PC-3 (cell line): ENCODE measurements at regions not wholly inside any gene's neighbourhood (a gene's known extent, or its start where the extent isn't known, plus 50 kb on each side); places are given as distances from the start of the nearest gene placed in this dataset.

Source experiments
- ATAC-seq: fragments of 200-7000 bp; cut with Tn5 transposase; 2 replicates; pipeline ENCODE4 v1.9.1; 2020; ENCODE audit warnings: mild to moderate bottlenecking, moderate library complexity
- BruUV-seq: library from RNA; stranded (reverse); fragments of 400-500 nt; replicated peaks from 2 replicates; lab custom pipeline; 2021; lab: Mats Ljungman, UMichigan
- CTCF ChIA-PET: fragments of 300-600 bp; sonication (Branson Sonifier 250); formaldehyde crosslinking; loops from one replicate; lab custom pipeline; 2022; ENCODE audit warnings: antibody characterized with exemption; lab: Charles Lee
- POLR2A ChIA-PET: fragments of 300-600 bp; sonication (Branson Sonifier 250); formaldehyde crosslinking; loops from one replicate; lab custom pipeline; 2022; ENCODE audit warnings: antibody characterized with exemption; ENCODE audit not compliant: unreplicated experiment; lab: Charles Lee
- DNase-seq: peaks from one replicate; pipeline ENCODE4 v3.0.0-alpha.2; 2015
- H2AFZ ChIP-seq: fragments of 300-600 bp; sonication (generic); 2 replicates; pipeline ENCODE4 v1.6.0; 2016; ENCODE audit warnings: antibody characterized with exemption, low read length
- H3F3A ChIP-seq: fragments of 300-600 bp; sonication (generic); one replicate; pipeline ENCODE4 v1.6.0; 2017; ENCODE audit warnings: antibody characterized with exemption, low read length, control low read depth, mild to moderate bottlenecking; ENCODE audit not compliant: unreplicated experiment
- H3K27ac ChIP-seq: fragments of 300-600 bp; sonication (generic); 2 replicates; pipeline ENCODE4 v1.5.1; 2016; ENCODE audit warnings: mild to moderate bottlenecking, low read length
- H3K27me3 ChIP-seq: fragments of 300-600 bp; sonication (generic); 2 replicates; pipeline ENCODE4 v1.6.1; 2016; ENCODE audit warnings: low read length, mixed read lengths
- H3K36me3 ChIP-seq: fragments of 300-600 bp; sonication (generic); 2 replicates; pipeline ENCODE4 v1.6.1; 2016; ENCODE audit warnings: low read depth, mixed run types, low read length, mixed read lengths
- H3K4me1 ChIP-seq: fragments of 300-600 bp; sonication (generic); 2 replicates; pipeline ENCODE4 v1.5.1; 2016; ENCODE audit warnings: low read length; ENCODE audit not compliant: insufficient read depth
- H3K4me2 ChIP-seq: fragments of 300-600 bp; sonication (generic); 2 replicates; pipeline ENCODE4 v1.6.0; 2016; ENCODE audit warnings: low read length
- H3K4me3 ChIP-seq: fragments of 300-600 bp; sonication (generic); 2 replicates; pipeline ENCODE4 v1.5.1; 2016; ENCODE audit warnings: mild to moderate bottlenecking, low read length, mixed read lengths
- H3K79me2 ChIP-seq: fragments of 300-600 bp; sonication (generic); 2 replicates; pipeline ENCODE4 v1.6.1; 2017; ENCODE audit warnings: low read length, mixed read lengths
- H3K9ac ChIP-seq: fragments of 300-600 bp; sonication (generic); 2 replicates; pipeline ENCODE4 v1.6.0; 2016; ENCODE audit warnings: mild to moderate bottlenecking, low read length
- H3K9me2 ChIP-seq: fragments of 300-600 bp; sonication (generic); replicated peaks from 2 replicates; pipeline ENCODE4 v1.6.1; 2016; ENCODE audit warnings: mixed run types, low read length, mixed read lengths
- H3K9me3 ChIP-seq: fragments of 300-600 bp; sonication (generic); 2 replicates; pipeline ENCODE4 v1.6.1; 2016; ENCODE audit warnings: low read length, mixed read lengths
- H4K20me1 ChIP-seq: fragments of 300-600 bp; sonication (generic); 2 replicates; pipeline ENCODE4 v1.6.1; 2016; ENCODE audit warnings: low read length, mixed read lengths
- CTCF ChIP-seq: fragments of 300-600 bp; sonication (generic); conservative IDR thresholded peaks from 2 replicates; pipeline ENCODE4 v1.5.1; 2017; ENCODE audit warnings: antibody characterized with exemption, low read depth, mild to moderate bottlenecking, low read length
- EZH2 ChIP-seq: fragments of 300-600 bp; sonication (generic); IDR thresholded peaks from one replicate; pipeline ENCODE4 v1.6.1; 2017; ENCODE audit warnings: antibody characterized with exemption, mild to moderate bottlenecking, low read length; ENCODE audit not compliant: unreplicated experiment
- EZH2phosphoT487 ChIP-seq: fragments of 300-600 bp; sonication (generic); IDR thresholded peaks from 2 replicates; pipeline ENCODE4 v1.6.1; 2018; ENCODE audit warnings: mild to moderate bottlenecking, antibody characterized with exemption, low read length, borderline replicate concordance
- intact Hi-C: fragments of 100-400 bp; cut with micrococcal nuclease; formaldehyde crosslinking; loops from 2 replicates; pipeline ENCODE4 v1.9.0; 2023

DNA sequence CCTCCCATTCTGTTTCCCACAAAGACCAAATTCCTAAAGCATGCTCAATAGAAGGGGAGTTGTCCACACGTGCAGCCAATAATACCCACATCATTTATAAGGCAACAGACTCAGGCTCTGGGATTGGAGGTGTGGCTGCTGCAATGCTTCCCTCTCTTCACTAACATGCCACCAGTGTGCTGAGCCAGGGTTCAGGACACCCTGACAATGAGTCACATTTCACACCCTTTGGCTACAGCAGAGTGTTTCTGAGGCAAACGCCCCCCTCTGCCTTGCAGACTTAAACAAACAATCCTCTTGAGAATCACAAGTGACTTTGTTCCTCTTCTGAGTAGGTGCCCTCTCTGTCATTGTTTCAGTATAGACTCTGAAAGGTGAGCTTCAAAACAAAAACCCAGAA lies 189.3 kb upstream of the TLE4 start:
- H2AFZ ChIP-seq, result no peak overlapping the region
- no peaks in the 10 kb centered on the region for H3K9me2 ChIP-seq
- no peak overlapping the region for H3K9ac ChIP-seq
- H3K79me2 ChIP-seq, result no peaks in the 10 kb centered on the region
- H3K4me2 ChIP-seq, result no peak overlapping the region
- CTCF ChIA-PET, result no interaction called here
- no peak for TF ChIP-seq EZH2
- no peak for TF ChIP-seq CTCF
- no peak for TF ChIP-seq EZH2phosphoT487
- intact Hi-C loops, result no loop called here
- POLR2A ChIA-PET, result no interaction called here
- no peaks in the 10 kb centered on the region for H3F3A ChIP-seq
- H3K9me3 ChIP-seq, result no peaks in the 10 kb centered on the region
- 0 out of 2 replicates have a peak, but pooled peaks cover 3% of the 10 kb centered on the region for H3K4me1 ChIP-seq
- no peaks in the 10 kb centered on the region for H3K36me3 ChIP-seq
- ATAC-seq (no peak), DNase-seq (no peak)
- no peak overlapping the region for H3K27ac ChIP-seq
- H3K4me3 ChIP-seq, result no peak overlapping the region
- BruUV-seq, result no TSS peak
- H4K20me1 ChIP-seq, result no peaks in the 10 kb centered on the region
- no peaks in the 10 kb centered on the region for H3K27me3 ChIP-seq

DNA sequence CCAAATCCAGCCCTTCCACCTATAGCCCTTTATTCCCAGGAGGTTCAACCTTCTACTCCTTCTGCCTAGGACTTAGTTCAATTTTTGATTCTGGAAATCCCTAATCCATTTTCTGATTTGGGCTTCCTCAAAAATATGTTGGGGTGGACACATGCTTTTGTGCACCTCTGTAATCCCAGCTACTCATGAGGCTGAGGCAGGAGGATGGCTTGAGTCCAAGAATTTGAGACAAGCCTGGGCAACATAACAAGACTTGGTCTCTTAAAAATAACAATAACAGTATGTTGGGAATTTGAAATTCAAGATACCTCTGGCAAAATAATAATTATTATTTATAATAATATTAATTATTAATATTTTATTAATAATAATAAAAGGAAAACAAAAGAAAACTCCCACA lies 188.7 kb upstream of the TLE4 start:
- ChIA-PET CTCF (no interaction called here), POLR2A (no interaction called here)
- Histone ChIP-seq H3K27ac (no peak overlapping the region), H4K20me1 (no peaks in the 10 kb centered on the region), H3K36me3 (no peaks in the 10 kb centered on the region), H3F3A (no peaks in the 10 kb centered on the region), H2AFZ (no peak overlapping the region), H3K9me2 (no peaks in the 10 kb centered on the region), H3K79me2 (no peaks in the 10 kb centered on the region), H3K4me3 (no peak overlapping the region), H3K9ac (no peak overlapping the region), H3K4me2 (no peak overlapping the region), H3K4me1 (no peaks in the 10 kb centered on the region), H3K9me3 (no peaks in the 10 kb centered on the region), H3K27me3 (no peaks in the 10 kb centered on the region)
- TF ChIP-seq EZH2, result no peak
- TF ChIP-seq CTCF, result no peak
- no peak for TF ChIP-seq EZH2phosphoT487
- ATAC-seq (no peak), DNase-seq (no peak)
- no TSS peak for BruUV-seq
- intact Hi-C loops, result no loop called here

GRCh38 chr9:79384091-79384490 lies 187.7 kb upstream of the TLE4 start:
- ChIA-PET CTCF (no interaction called here), POLR2A (no interaction called here)
- H3K36me3 ChIP-seq, result no peaks in the 10 kb centered on the region
- no TSS peak for BruUV-seq
- H3K4me3 ChIP-seq, result no peak overlapping the region
- H2AFZ ChIP-seq, result no peak overlapping the region
- H3K27ac ChIP-seq, result no peak overlapping the region
- no peaks in the 10 kb centered on the region for H3K27me3 ChIP-seq
- no peaks in the 10 kb centered on the region for H3K9me2 ChIP-seq
- no peaks in the 10 kb centered on the region for H3K9me3 ChIP-seq
- H3K9ac ChIP-seq, result no peak overlapping the region
- H3K79me2 ChIP-seq, result no peaks in the 10 kb centered on the region
- intact Hi-C loops, result no loop called here
- H3K4me1 ChIP-seq, result no peaks in the 10 kb centered on the region
- ATAC-seq (no peak), DNase-seq (no peak)
- H3F3A ChIP-seq, result no peaks in the 10 kb centered on the region
- no peak overlapping the region for H3K4me2 ChIP-seq
- TF ChIP-seq EZH2phosphoT487, result no peak
- no peak for TF ChIP-seq CTCF
- no peak for TF ChIP-seq EZH2
- no peaks in the 10 kb centered on the region for H4K20me1 ChIP-seq
